Tongue (tissue), 1 donor: ENCODE measurements at regions not wholly inside any gene's neighbourhood (a gene's known extent, or its start where the extent isn't known, plus 50 kb on each side); places are given as distances from the start of the nearest gene placed in this dataset.

Source experiments
- DNase-seq: peaks from one replicate; pipeline ENCODE4 v3.0.0-alpha.2; 2015

- no peak for DNase-seq
Observed at GRCh38 chr12:60144395-60144794, 548.6 kb downstream of the SLC16A7 start.

- no peak for DNase-seq
Observed at GRCh38 chr12:60148109-60148508, 552.3 kb downstream of the SLC16A7 start.

GRCh38 chr12:60148831-60149230 lies 553.0 kb downstream of the SLC16A7 start:
- no peak for DNase-seq

GRCh38 chr12:60152756-60153155 lies 556.9 kb downstream of the SLC16A7 start:
- DNase-seq, result peak; percentile 3

- no peak for DNase-seq
Observed at GRCh38 chr12:60159761-60160160, 563.9 kb downstream of the SLC16A7 start.

- DNase-seq, result no peak
Observed at GRCh38 chr12:60162988-60163720, 567.3 kb downstream of the SLC16A7 start.

GRCh38 chr12:60165781-60166180 lies 570.0 kb downstream of the SLC16A7 start:
- no peak for DNase-seq

GRCh38 chr12:60168441-60168840 lies 572.6 kb downstream of the SLC16A7 start:
- DNase-seq, result no peak

GRCh38 chr12:60169904-60170303 lies 574.1 kb downstream of the SLC16A7 start:
- no peak for DNase-seq

GRCh38 chr12:60172266-60173211 lies 576.7 kb downstream of the SLC16A7 start:
- no peak for DNase-seq

GRCh38 chr12:60173224-60174170 lies 577.7 kb downstream of the SLC16A7 start:
- DNase-seq, result no peak

GRCh38 chr12:60174476-60174875 lies 578.6 kb downstream of the SLC16A7 start:
- no peak for DNase-seq

GRCh38 chr12:60174941-60175340 lies 579.1 kb downstream of the SLC16A7 start:
- DNase-seq, result no peak

- DNase-seq, result no peak
Observed at GRCh38 chr12:60176891-60177290, 581.1 kb downstream of the SLC16A7 start.

GRCh38 chr12:60180298-60180697 lies 584.5 kb downstream of the SLC16A7 start:
- no peak for DNase-seq

GRCh38 chr12:60182354-60182753 lies 586.5 kb downstream of the SLC16A7 start:
- no peak for DNase-seq

GRCh38 chr12:60184096-60184495 lies 588.3 kb downstream of the SLC16A7 start:
- no peak for DNase-seq

GRCh38 chr12:60185060-60185459 lies 589.2 kb downstream of the SLC16A7 start:
- DNase-seq, result no peak

GRCh38 chr12:60191271-60191670 lies 595.4 kb downstream of the SLC16A7 start:
- no peak for DNase-seq

- no peak for DNase-seq
Observed at GRCh38 chr12:60191676-60192359, 596.0 kb downstream of the SLC16A7 start.

- DNase-seq, result no peak
Observed at GRCh38 chr12:60194678-60195077, 598.8 kb downstream of the SLC16A7 start.

GRCh38 chr12:60195483-60195882 lies 599.7 kb downstream of the SLC16A7 start:
- no peak for DNase-seq
